ENCODE measurements at regions not wholly inside any gene's neighbourhood (a gene's known extent, or its start where the extent isn't known, plus 50 kb on each side); places are given as distances from the start of the nearest gene placed in this dataset.

DNA sequence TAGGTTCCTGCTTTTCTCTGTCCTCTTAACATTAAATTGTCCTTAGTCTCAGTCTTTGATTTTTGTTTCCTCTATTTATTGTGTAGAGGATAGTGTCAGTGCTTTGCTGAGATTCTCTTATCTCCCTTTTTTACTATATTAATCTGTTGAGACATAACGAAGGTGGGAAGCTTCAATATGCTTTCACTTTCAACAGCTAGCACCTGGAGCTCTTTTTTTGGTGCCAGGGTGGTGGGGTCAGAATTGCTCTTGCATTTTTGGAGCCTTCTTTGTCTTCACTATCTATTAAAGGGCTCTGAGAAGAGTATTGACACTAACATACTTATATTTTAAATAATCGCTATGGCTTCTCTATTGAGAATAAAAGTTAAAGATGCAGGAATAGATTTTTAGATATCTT, 97.1 kb upstream of the EPHA7 start:
- TF ChIP-seq BHLHE40 (IDR thresholded peaks at IDR 0.05; ENCODE audit: borderline replicate concordance) (no peak), TARDBP (IDR thresholded peaks at IDR 0.05) (no peak), FOXK2 (IDR thresholded peaks at IDR 0.05) (no peak), SUZ12 (IDR thresholded peaks at IDR 0.05) (no peak), SP1 (IDR thresholded peaks at IDR 0.05) (no peak), FOXM1 (IDR thresholded peaks at IDR 0.05; ENCODE audit: borderline replicate concordance) (no peak), ELF4 (IDR thresholded peaks at IDR 0.05) (no peak)
